ENCODE measurements at regions not wholly inside any gene's neighbourhood (a gene's known extent, or its start where the extent isn't known, plus 50 kb on each side); places are given as distances from the start of the nearest gene placed in this dataset.

- H3K36me3 ChIP-seq (ENCODE audit: control insufficient read depth, insufficient read depth, low read length): no peaks in the 10 kb centered on the region
- intact Hi-C loops (cut with micrococcal nuclease; ENCODE audit: unreplicated experiment) (no loop called here), in situ Hi-C loops (cut with HindIII; ENCODE audit: low pct_unique_long_range_greater_than_20kb, low sequenced_read_pairs) (no loop called here)
- H3K9me3 ChIP-seq (ENCODE audit: control insufficient read depth, insufficient read depth, low read depth, low read length): no peaks in the 10 kb centered on the region
- DNase-seq (ENCODE audit: low read depth, low spot score) (no peak), ATAC-seq (no peak)
- TF ChIP-seq REST (IDR thresholded peaks at IDR 0.05; ENCODE audit: insufficient read depth in 1 of 2, low read depth in 2 of 2, low read length in 1 of 2) (no peak), SIN3A (IDR thresholded peaks at IDR 0.05; ENCODE audit: borderline replicate concordance, insufficient read depth, low read depth, low read length) (no peak), TCF7L2 (IDR thresholded peaks at IDR 0.05; ENCODE audit: low read depth, low read length) (no peak), CTCF (IDR thresholded peaks at IDR 0.05) (no peak), POLR2AphosphoS5 (IDR thresholded peaks at IDR 0.05; ENCODE audit: low read depth, low read length) (no peak)
- no TSS peak for BruUV-seq (replicated peaks)
- H3K27ac ChIP-seq (ENCODE audit: low read length): no peak overlapping the region
- ChIA-PET CTCF (no interaction called here), POLR2A (no interaction called here)
- H3K4me1 ChIP-seq (ENCODE audit: control insufficient read depth, insufficient read depth, low read length): no peaks in the 10 kb centered on the region
- H3K27me3 ChIP-seq (ENCODE audit: control insufficient read depth, insufficient read depth, low read length): peaks cover 5% of the 10 kb centered on the region; the same call in 1 of the 2 replicates
- no peak overlapping the region for H3K4me3 ChIP-seq (ENCODE audit: low read depth in 2 of 2, low read length in 2 of 2)
Observed at GRCh38 chr16:9337308-9338032, 246.0 kb downstream of the HAPSTR1 start.

DNA sequence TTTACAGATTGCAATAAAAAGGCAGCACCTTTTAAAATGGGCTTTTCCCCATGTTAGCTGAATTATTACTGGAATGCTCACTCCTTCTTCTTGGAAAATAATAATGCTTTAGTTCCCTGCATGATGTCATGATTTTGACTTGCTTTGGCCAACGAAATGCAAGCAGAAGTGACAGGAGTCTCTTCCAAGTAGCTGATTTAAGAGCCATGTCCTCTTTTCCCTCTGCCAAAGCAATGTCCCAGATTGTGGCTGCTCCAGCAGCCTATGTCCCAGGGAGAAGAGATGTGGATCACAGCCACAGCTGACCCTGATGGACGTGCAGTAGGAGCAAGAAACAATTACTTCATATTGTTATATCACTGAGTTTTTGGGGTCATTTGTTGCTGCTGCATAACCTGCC, 246.6 kb downstream of the HAPSTR1 start:
- CTCF ChIA-PET: no interaction called here
- in situ Hi-C loops (cut with HindIII; ENCODE audit: low pct_unique_long_range_greater_than_20kb, low sequenced_read_pairs) (no loop called here), intact Hi-C loops (cut with micrococcal nuclease; ENCODE audit: unreplicated experiment) (no loop called here)
- H3K9me3 ChIP-seq (ENCODE audit: control insufficient read depth, insufficient read depth, low read depth, low read length): no peaks in the 10 kb centered on the region
- H3K36me3 ChIP-seq (ENCODE audit: control insufficient read depth, insufficient read depth, low read length): no peaks in the 10 kb centered on the region
- H3K27me3 ChIP-seq (ENCODE audit: control insufficient read depth, insufficient read depth, low read length): peaks cover 6% of the 10 kb centered on the region; the same call in 1 of the 2 replicates
- DNase-seq (ENCODE audit: low read depth, low spot score) (no peak), ATAC-seq (no peak)
- H3K4me3 ChIP-seq (ENCODE audit: low read depth in 2 of 2, low read length in 2 of 2): no peak overlapping the region
- no peaks in the 10 kb centered on the region for H3K4me1 ChIP-seq (ENCODE audit: control insufficient read depth, insufficient read depth, low read length)
- POLR2A ChIA-PET: interaction anchor here (0.5 kb wide), 1 partner anchor 554 kb away, joined by 8 read pairs; no protein-coding TSS in a partner anchor
- no TSS peak for BruUV-seq (replicated peaks)
- H3K27ac ChIP-seq (ENCODE audit: low read length): no peak overlapping the region
- TF ChIP-seq REST (IDR thresholded peaks at IDR 0.05; ENCODE audit: insufficient read depth in 1 of 2, low read depth in 2 of 2, low read length in 1 of 2) (no peak), TCF7L2 (IDR thresholded peaks at IDR 0.05; ENCODE audit: low read depth, low read length) (no peak), CTCF (IDR thresholded peaks at IDR 0.05) (no peak), SIN3A (IDR thresholded peaks at IDR 0.05; ENCODE audit: borderline replicate concordance, insufficient read depth, low read depth, low read length) (no peak), POLR2AphosphoS5 (IDR thresholded peaks at IDR 0.05; ENCODE audit: low read depth, low read length) (no peak)
